Fibroblast of the conjunctiva (primary cell): ENCODE measurements at regions not wholly inside any gene's neighbourhood (a gene's known extent, or its start where the extent isn't known, plus 50 kb on each side); places are given as distances from the start of the nearest gene placed in this dataset.

ENCODE experiments used
- DNase-seq: peaks from one replicate; pipeline ENCODE4 v3.0.0-alpha.2; 2010; ENCODE audit warnings: low read depth

DNA sequence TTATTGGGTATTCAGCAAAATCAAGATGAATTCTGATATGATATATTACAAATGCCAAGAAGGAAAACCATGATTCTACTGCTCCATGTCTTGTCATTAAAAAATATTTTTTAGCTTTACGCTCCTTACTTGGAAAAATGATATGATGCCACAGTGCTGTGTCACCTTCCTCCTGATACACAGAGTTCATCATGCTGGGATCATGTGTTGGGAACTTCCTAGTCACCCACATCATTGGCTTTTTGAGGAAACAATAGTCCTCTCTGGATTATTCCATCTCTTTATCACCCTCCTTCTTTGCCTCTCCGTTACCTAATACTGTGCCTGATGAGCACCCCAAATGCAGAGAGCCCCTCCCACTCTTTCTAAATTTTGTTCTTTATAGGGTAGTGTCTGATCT is 94.3 kb upstream of the PFN2 start:
- DNase-seq, result no peak

DNA sequence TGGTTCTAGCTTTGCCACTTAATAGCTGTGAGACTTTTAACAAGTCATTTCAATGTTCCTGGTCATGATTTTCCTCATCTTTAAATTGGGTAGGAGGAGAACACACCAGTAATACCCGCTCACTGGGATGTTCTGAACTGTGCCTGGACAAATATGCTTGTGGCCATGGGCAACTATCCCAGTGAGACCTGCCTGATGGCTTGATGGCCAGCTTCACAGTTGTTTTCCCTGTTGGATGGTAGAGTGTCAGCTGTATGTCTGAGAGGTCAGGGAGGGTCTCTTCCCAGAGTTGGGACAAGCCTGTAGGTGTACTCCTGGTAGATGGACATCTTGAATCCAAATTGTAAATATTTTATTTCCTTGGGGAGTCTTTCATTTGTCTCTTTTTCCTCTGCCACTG is 92.5 kb upstream of the PFN2 start:
- no peak for DNase-seq

DNA sequence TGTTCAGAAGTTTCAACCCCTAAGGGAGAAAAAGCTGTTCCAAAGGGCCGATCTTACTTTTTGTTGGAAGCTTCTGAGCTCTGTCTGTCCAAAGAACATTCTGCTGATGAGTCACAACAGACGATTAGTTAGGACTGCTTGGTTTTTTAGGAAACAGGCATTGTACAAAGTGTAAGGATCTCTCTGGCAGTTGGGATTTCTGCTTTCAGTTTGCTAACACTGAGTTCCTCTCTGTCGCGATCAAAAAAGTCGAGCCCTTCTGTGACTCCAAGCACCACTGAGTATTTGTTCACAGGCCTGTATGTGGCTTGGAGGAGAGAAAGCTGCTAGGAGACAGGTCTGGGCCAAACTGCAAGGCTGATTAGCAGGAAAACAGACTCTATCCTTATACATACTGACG is 91.8 kb upstream of the PFN2 start:
- DNase-seq, result peak; percentile 80

DNA sequence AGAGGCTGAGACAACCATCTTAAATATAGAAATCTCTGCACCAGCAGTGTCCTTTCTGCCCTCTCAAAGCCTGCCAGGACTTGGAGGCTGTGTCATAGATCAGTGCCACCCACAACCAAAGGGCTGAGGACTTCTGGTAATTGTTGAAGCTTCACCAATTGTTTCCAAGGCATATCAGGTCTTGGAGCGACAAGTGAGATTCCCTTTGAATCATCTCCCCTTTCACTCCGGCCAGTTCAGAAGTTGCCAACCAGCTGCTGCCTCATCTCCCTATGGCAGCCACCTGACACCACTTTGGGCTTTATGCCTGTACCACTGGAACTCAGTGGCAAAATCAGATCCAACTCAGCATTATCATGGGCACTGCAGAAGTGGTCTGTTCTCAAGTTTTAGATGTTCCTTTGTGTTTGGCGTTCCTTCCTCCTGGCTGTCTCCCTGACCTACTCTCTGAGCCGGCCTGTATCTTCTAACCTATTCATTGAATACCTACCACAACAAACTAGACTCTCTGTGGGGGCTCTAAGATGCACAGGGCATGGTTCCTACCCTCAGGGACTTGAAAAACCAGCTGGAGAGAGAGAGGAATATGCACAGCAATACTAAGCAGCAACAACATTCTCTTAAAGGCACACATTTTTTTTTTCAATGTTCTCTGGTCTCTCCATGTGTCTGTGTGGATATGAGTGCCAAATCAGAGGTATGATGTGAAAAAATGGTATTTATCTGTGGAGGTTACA is 90.8 kb upstream of the PFN2 start:
- no peak for DNase-seq

DNA sequence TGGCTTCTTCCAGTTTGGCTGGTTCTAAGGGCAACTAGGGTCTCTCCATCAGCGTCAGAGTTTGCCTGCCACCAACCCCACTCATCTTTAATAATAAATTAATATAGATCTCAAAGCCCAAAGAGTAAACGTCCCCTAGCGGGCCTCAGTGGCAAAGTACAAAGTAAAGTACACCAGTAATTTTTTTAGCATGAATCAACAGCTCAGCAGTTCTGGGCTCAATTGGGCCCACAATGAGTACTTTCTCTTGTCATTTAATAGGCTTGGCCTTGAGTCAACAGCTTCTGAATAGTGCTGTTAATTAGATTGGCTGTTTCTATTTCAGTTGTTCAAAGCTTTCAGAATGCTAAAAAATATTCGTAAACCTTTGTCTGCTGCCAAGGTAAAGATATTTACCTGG is 89.0 kb upstream of the PFN2 start:
- DNase-seq, result no peak

DNA sequence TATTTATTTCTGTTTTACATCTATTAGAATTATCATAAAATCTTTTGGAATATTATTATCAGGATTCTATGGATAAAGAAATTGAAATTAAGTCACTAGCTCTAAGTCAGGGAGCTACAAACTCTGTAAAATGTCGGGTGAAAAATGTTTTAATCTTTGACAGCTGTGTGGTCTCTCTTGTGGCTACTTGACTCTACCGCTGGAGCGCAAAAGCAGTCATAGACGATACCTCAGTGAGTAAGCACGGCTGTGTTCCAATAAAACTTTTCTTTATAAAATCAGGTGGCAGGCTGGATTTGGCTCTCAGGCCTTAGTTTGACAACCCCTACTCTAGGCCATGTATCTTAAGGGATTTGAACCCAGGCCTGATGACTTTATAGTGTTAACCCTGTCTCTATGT is 88.5 kb upstream of the PFN2 start:
- no peak for DNase-seq

DNA sequence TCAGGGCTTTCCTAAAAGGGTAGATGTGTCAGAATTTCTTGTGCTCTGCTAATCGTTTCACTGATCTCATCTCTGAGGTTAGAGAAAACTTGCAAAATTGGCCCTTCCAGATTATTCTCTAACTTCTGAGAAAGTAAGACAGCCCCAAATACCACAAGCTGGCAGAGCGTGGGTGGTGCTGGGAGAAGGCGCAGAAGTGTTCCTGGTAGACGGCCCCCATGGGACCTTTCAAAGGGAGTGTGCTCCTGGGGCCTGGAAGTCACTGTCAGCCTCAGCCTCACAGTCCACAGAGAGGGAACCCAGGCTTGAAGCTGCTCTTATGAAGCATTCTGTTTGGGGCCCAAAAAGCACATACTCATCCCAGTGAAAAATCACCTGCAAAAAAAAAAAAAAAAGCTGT is 86.5 kb upstream of the PFN2 start:
- DNase-seq, result no peak

DNA sequence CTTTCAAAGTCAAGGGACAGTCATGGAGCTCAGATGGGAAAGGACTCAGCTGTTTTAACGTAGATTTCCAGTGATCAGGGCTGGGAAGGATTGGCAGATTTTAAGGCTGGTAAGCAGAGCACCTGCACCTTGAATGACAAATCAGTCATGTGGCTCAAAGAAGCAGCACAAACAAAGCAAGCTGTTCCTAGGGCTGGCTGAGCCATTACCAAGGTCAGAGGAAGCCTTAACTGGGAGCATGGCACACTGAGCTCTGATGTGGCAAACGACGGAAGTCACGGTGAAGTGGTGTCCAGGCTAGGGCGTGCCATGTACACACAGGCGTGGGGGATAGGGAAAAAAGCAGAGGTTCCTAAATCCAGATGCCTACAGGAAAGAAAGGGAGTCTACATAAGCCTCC is 84.6 kb upstream of the PFN2 start:
- no peak for DNase-seq

DNA sequence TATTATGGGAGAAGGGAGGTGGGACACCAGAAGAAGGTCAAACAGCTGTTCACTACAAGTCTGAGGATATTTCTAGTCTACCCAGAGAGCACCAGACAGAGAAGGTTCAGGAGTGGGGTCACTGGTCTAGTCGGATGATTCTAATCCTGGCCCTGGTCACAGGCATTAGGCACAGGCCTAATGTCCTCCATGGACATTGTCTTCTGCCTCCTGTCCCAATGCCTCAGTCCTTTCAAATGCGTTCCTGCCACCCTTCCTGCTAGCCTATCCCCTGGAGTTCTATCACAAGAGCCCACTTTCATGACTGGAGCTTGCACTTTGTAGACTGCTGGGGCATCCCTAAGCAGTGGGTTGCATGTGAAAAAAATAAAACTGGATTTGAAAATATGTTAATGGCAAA is 83.9 kb upstream of the PFN2 start:
- DNase-seq, result no peak

DNA sequence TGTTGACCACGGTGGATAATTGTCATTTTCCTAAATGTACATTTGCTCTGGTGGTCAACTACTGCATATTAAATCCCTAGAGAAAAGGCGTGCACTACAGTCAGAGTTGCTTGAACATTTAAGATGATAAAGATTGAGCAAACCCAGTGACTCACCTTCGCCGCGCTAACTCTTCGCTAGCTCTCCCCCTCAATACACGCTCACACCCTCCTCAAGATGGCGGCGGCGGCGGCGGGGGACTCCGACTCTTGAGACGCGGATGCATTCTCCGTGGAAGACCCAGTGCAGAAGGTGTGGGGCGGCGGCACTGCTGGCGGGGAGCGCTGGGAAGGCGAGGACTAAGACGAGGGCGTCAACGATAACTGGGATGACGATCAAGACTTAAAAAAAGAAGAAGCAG is 79.8 kb upstream of the PFN2 start:
- no peak for DNase-seq

DNA sequence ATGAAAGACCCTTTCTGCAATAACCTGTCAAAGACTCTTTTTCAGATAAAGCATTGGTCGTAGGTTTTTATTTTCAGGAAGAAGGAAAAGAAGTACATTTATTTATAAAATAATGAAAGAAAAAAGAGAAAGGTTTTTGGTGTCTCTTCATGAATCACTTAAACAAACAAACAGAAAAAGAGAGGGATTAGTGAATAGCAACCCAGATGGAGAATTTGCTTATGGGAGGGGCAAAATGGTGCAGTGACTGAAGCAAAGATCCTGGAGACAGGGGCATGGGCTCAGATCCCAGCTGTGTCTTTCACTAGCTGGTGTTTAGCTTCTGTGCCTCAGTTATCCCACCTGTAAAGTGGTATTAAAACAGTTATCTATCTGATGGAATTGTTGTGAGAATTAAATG is 78.6 kb upstream of the PFN2 start:
- DNase-seq, result no peak

DNA sequence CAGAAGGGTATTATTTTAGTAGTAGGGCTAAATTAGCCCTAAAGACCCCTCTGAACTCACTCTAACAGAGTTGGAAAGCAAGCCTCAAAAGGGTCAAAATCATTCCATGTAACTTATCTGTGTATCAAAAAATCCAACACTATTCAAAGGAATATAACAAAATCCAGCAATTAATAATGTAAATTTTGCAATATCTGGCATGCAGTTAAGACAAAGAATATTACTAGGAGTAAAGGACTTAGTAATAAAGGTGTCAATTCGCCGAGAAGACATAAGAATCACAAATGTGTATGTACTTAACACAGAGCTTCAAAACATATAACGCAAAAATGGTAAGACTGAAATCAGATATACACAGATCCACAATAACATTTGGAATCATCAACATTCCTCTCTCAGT is 71.2 kb upstream of the PFN2 start:
- no peak for DNase-seq

DNA sequence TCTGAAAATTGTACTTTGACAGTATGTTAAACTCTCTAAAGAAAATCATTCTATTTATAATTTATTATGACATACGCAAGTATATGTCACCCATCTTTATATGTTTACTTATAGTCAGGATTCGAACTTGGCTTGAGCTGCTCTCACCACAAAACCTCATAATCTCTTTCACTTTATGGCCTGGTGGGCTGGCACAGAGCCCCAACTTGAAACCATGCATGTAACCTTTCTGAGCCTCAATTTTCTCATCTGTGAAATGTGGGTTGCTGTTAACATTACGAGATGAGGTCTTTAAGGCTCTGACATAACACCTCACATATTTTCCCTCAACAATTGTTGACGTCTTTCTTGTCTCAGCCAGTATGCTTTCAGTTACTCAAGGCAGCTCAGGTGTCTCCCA is 69.4 kb upstream of the PFN2 start:
- DNase-seq, result no peak

DNA sequence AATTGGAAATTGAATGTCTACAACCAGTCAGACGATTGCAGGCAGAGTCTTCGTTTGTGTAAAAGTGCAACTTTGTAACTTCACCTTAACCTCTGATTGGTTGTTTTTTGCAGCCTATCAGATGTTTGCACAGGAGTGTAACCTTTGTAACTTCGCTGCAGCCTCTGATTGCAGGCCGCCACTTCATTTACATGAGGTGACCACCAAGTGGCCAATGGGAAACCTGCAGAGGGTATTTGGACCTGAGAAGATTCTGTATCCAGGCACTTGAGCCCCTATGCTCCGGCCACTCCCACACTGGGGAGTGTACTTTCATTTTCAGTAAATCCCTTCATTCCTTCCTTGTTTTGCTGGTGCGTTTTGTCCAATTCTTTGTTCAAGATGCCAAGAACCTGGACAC is 68.1 kb upstream of the PFN2 start:
- no peak for DNase-seq

DNA sequence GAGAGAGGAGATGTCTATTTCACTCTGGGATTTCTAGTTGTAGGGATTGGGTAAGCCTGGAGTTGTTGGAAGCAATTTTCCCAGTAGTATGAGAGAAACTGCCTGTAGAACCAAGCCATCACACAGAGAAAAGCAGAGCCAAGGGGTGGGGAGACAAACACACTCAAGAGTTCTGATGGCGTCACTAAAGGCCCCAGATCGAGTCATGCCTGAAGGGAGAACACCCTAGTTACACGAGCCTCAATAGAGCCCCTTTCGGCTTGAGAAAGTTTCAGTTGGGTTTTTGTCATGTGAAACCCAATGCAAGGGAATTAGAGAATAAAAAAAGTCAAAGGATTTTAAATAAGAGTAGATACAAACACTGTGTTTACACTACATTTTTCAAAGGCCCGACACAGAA is 66.1 kb upstream of the PFN2 start:
- no peak for DNase-seq

DNA sequence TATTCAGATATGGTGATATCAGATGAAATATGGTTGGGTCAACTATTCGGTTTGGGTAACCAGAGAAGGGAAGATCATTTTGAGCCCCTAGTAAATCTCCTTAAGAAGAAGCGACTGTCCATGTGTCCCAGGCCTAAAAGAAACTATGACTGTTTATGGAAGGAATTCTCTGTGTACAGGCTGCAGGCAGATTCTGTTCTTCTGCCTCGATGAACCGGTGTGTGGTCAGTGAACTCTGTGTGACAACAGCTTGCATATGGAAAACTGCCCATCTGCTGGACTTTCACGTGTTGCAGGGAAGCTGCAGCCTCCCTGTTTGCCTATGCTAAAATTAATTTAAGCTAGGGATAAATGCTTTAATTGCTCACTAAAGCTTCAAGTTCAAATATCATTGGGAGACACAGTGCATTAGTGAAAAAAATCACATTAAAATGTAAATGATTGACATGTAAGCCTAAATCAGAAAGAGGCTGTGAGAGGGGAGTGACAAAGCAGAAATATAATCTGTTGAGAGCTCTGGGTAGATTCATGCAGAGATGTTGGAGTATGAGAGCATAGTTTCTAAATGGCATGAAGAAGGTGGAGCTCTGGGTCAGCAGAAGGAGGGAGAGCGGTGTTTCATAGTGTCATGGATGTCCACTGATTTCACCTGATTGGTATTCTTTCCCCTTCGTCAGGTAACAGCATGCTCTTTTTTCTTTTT is 65.4 kb upstream of the PFN2 start:
- no peak for DNase-seq

DNA sequence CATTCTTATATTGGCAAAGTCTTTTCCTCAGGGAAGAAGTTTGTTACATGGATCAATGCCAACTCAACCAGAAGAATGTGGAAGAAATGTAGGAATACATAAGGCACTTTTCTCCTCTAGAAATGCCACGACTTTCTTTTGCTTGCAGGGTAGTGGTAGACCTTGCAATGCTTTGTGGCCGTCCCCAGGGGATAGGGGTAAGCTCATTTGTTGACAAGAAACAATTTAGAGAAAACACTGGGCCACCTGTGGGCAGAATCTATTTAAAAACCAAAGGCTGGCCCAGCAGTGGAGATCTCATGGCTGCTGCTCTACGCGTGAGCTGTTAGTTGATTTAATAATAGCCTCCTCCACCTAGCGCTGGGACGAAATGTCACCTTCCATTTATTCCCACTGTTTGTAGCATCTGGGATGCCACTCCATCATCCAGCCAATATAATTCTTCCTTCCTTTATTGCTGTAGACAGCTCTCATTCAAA is 64.6 kb upstream of the PFN2 start:
- DNase-seq, result no peak

DNA sequence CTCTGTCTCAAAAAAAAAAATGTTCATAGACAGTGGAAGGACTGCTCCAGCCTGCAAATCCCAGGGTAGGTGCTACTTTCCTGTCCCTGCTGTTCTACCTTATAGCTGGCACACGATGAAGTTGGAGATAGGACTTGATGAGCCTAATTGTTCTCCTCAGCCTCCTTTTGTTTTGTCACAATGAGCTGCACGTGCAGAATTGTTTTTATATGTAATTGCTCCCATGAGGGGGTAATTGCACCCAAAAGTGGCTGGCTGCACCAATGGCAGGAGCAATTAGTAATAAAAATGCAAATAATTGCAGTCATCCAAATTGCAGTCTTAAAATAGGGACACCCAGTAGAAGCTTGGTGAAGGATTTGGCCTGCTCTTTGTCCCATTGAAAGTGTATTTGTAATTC is 63.0 kb upstream of the PFN2 start:
- no peak for DNase-seq

DNA sequence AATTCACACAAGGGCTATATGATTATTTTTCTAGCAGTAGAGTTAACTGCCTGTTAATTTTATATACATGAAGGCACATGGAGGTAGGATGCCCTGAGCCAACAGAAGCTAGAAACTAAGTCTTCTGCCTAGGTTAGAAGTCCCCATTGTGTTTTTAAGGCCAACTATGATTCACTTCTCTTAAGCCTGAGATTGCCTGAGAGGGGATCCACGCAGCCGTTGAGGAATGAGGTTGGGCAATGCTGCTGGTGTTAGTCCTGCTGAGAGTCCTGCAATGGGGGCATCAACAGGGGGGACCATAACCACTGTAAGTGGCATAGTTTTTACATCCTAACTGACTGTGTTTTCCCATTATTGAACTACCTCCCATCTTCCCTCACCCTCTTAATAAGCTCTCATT is 60.1 kb upstream of the PFN2 start:
- no peak for DNase-seq

DNA sequence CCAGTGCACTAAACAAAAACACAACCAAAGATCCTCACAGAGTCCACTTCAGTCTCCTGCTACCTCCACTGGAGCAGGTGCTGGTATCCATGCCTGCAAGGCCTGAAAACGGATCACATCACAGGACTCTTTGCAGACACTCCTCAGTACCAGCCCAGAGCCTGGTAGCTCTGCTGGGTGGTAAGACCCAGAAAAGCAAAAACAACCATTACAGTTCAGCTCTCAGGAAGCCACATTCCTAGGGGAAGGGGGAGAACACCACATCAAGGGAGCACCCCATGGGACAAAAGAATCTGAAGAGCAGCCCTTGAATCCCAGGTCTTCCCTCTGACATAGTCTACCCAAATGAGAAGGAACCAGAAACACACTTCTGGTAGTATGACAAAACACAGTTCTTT is 52.5 kb upstream of the PFN2 start:
- DNase-seq, result no peak

DNA sequence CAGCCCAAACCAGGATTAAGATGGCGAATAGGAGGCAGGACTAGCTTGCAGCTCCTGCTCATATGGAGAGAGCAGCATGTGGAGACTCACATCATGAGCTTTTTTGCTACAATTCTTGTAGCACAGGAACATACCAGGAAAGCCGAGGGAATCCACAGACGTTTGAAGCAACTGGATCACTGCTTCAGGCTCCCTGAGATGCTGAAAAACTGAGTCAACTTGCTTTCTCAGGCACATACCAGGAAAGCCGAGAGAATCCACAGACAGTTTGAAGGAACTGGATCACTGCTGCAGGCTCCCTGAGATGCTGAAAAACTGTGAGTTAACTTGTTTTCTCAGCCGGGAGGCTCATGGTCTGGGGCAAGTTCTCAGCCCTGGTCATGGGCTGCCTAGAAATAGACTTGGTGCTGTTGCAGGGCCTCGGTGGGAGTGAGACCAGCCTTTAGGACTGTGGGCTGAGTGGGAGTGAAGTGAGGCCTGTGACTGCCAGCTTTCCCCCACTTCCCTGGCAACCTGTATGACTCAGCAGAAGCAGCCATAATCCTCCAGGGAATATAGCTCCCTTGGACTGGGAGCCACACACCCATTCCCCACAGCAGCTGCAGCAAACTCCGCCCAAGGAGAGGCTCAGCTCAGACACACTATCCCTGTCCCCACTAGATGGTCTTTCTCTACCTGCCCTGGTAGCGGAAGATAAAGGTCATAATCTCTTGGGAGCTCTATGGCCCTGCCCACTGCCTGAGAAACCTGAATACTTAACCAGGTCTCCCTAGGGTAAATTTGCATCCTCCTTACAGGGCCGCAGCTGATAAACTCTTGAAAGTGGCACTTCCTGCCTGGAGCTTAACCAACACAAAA is 51.9 kb upstream of the PFN2 start:
- DNase-seq, result no peak

DNA sequence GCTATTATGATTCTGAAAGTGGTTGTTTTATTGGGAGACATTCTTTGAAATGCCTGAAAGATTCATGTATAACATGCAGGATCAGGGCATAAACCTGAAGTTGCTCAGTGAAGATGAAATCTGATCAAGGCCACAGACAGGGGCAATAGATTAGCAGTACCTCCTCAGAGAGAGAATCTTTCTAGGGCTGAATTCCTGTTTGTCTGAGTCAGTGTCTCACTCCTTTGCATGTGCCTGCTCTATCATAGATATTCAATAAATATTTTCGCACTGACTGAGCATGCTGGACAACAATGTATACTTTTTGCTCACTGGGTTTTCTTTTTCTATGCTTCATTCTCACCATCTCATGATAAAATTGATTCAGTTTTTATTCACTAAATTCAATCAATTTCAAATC is 49.8 kb upstream of the PFN2 start:
- DNase-seq, result no peak
